Bronchial epithelial cell (primary cell): ENCODE measurements at regions not wholly inside any gene's neighbourhood (a gene's known extent, or its start where the extent isn't known, plus 50 kb on each side); places are given as distances from the start of the nearest gene placed in this dataset.

Experiments
- DNase-seq: peaks from one replicate; pipeline ENCODE4 v3.0.0-alpha.2; 2010; ENCODE audit warnings: low read depth
- FAIRE-seq: peaks from 2 replicates; lab custom pipeline; 2011; peaks lifted over from hg19 to GRCh38; lab: Jason Lieb, UNC
- H3K27me3 ChIP-seq: 2 replicates; pipeline ENCODE4 v1.5.1; 2011; ENCODE audit warnings: low read length; ENCODE audit not compliant: control insufficient read depth, insufficient read depth
- H3K36me3 ChIP-seq: 2 replicates; pipeline ENCODE4 v1.5.1; 2011; ENCODE audit warnings: low read length; ENCODE audit not compliant: control insufficient read depth, insufficient read depth
- H3K4me3 ChIP-seq: 2 replicates; pipeline ENCODE4 v1.5.1; 2011; ENCODE audit warnings: mild to moderate bottlenecking, low read depth, low read length, control low read depth
- CTCF ChIP-seq: IDR thresholded peaks from 2 replicates; pipeline ENCODE4 v1.5.1; 2011; ENCODE audit warnings: mild to moderate bottlenecking, moderate library complexity, low read length, control low read depth, inconsistent platforms; ENCODE audit not compliant: insufficient read depth, severe bottlenecking

- no peak overlapping the region for H3K4me3 ChIP-seq
- no peak for TF ChIP-seq CTCF
- DNase-seq (peak; percentile 66), FAIRE-seq (no peak)
- no peaks in the 10 kb centered on the region for H3K36me3 ChIP-seq
- H3K27me3 ChIP-seq = no peaks in the 10 kb centered on the region
These were observed 440.0 kb upstream of the MPDZ start for GRCh38 chr9:13719446-13719845.

DNA sequence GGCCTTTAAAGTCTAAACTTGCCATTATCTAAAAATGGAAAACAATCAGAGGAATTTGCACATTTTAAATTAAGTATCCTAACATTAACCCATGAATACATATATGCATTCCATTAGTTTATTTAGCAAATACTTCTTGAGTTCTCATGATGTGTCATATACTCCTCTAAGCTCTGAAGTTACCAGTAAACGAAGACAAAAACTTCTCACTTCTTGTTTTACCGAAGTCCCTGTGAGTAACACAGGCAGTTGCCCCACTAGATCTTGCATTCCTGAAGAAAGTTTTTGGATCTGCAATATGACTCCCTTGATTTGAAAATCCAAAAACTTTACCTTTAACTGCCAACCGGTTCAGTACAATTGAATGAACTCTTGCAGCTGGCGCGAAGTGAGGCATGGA, 439.0 kb upstream of the MPDZ start:
- FAIRE-seq = no peak
- DNase-seq = peak; percentile 77
- no peaks in the 10 kb centered on the region for H3K27me3 ChIP-seq
- TF ChIP-seq CTCF = no peak
- H3K4me3 ChIP-seq = no peak overlapping the region
- H3K36me3 ChIP-seq = no peaks in the 10 kb centered on the region

DNA sequence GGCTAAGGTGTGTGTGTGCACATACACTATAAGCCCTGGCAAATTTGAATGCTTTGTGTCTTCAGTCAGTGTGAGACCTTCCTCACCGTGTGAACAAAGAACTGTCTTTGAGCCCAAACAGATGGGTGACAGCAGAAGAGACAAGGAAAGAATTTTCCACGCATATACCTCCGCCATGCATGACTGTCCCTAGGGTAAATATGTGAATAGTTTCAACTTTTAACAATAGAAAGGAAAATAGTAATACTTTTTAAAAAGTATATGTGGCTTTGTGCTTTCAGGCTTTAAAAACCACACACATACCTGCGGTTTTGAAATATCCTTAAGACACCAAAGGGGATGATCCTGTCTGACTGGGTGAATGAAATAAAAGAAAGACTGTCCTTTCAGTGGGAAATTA, 438.6 kb upstream of the MPDZ start:
- DNase-seq (peak; percentile 62), FAIRE-seq (no peak)
- Histone ChIP-seq H3K36me3 (no peaks in the 10 kb centered on the region), H3K27me3 (no peaks in the 10 kb centered on the region), H3K4me3 (no peak overlapping the region)
- TF ChIP-seq CTCF = no peak

GRCh38 chr9:13717322-13718054, 438.0 kb upstream of the MPDZ start:
- TF ChIP-seq CTCF = no peak
- Histone ChIP-seq H3K4me3 (no peak overlapping the region), H3K27me3 (no peaks in the 10 kb centered on the region), H3K36me3 (no peaks in the 10 kb centered on the region)
- FAIRE-seq (no peak), DNase-seq (peak; percentile 7)

- TF ChIP-seq CTCF = no peak
- no peak for FAIRE-seq
- Histone ChIP-seq H3K4me3 (no peak overlapping the region), H3K27me3 (no peaks in the 10 kb centered on the region), H3K36me3 (no peaks in the 10 kb centered on the region)
- DNase-seq = no peak
These were observed 437.3 kb upstream of the MPDZ start for GRCh38 chr9:13716601-13717321.

GRCh38 chr9:13716090-13716489, 436.6 kb upstream of the MPDZ start:
- no peaks in the 10 kb centered on the region for H3K27me3 ChIP-seq
- H3K4me3 ChIP-seq = no peak overlapping the region
- TF ChIP-seq CTCF = no peak
- FAIRE-seq (no peak), DNase-seq (no peak)
- H3K36me3 ChIP-seq = no peaks in the 10 kb centered on the region
